K562 (cell line): ENCODE measurements at regions not wholly inside any gene's neighbourhood (a gene's known extent, or its start where the extent isn't known, plus 50 kb on each side); places are given as distances from the start of the nearest gene placed in this dataset.

Experiments used
- ATAC-seq: fragments of 200-7000 bp; cut with Tn5 transposase; 3 replicates; pipeline ENCODE4 v1.9.1; 2020; ENCODE audit warnings: moderate library complexity
- BruUV-seq: library from RNA; stranded (reverse); fragments of 400-500 nt; replicated peaks from 2 replicates; lab custom pipeline; 2021; lab: Mats Ljungman, UMichigan
- CTCF ChIA-PET: fragments of 300-600 bp; formaldehyde crosslinking; extraction: SDS; loops from one replicate; lab custom pipeline; 2021; ENCODE audit warnings: low intra/inter-chr PET ratio; lab: Yijun Ruan, JAX
- POLR2A ChIA-PET: fragments of 300-600, 350-650 bp; sonication (Branson Sonifier 250); formaldehyde crosslinking; extraction: SDS; loops from one replicate; lab custom pipeline; 2021; ENCODE audit warnings: antibody characterized with exemption, inconsistent platforms; lab: Yijun Ruan, JAX
- DNase-seq, 4 experiments: peaks; one replicate each; pipeline versions ENCODE4 v3.0.0 to v3.0.0-alpha.2; 2011 to 2018; ENCODE audit warnings: low spot score in 3 of 4, mixed read lengths in 3 of 4; ENCODE audit errors: extremely low read depth in 1 of 4
- FAIRE-seq: peaks from 2 replicates; lab custom pipeline; 2011; peaks lifted over from hg19 to GRCh38; lab: Jason Lieb, UNC
- H2AFZ ChIP-seq: 2 replicates; pipeline ENCODE4 v1.6.0; 2011; ENCODE audit warnings: low read depth, low read length, control low read depth, inconsistent platforms
- H3K27ac ChIP-seq: fragments of 200-600 bp; 3 replicates; pipeline ENCODE4 v1.8.0; 2011; ENCODE audit warnings: low read depth, mild to moderate bottlenecking, control low read depth, inconsistent platforms, low read length, moderate library complexity, mixed read lengths; ENCODE audit errors: extremely low read depth
- H3K27me3 ChIP-seq, 2 experiments: fragments of 300-600 bp in 1 of 2; 2 replicates in 1 of 2; 3 replicates in 1 of 2; pipeline versions ENCODE4 v1.6.0 to v1.8.0; 2011; ENCODE audit warnings: inconsistent platforms in 2 of 2, low read length in 2 of 2, mild to moderate bottlenecking in 1 of 2, mixed read lengths in 1 of 2, moderate library complexity in 1 of 2; ENCODE audit not compliant: control insufficient read depth in 2 of 2, insufficient read depth in 2 of 2
- H3K36me3 ChIP-seq: fragments of 300-600 bp; 3 replicates; pipeline ENCODE4 v1.8.0; 2011; ENCODE audit warnings: mild to moderate bottlenecking, low read length, inconsistent platforms; ENCODE audit not compliant: control insufficient read depth, insufficient read depth
- H3K4me1 ChIP-seq, 2 experiments: fragments of 200-600 bp in 1 of 2; replicated peaks in 1 of 2; 2 replicates in 1 of 2; 3 replicates in 1 of 2; pipeline versions ENCODE4 v1.5.1 to v1.8.0; 2011; ENCODE audit warnings: inconsistent platforms in 2 of 2, low read length in 2 of 2, mild to moderate bottlenecking in 1 of 2, mixed read lengths in 1 of 2, moderate library complexity in 1 of 2; ENCODE audit not compliant: control insufficient read depth in 2 of 2, insufficient read depth in 2 of 2
- H3K4me2 ChIP-seq: 2 replicates; pipeline ENCODE4 v1.6.1; 2011; ENCODE audit warnings: low read length, control low read depth, inconsistent platforms, mixed read lengths; ENCODE audit not compliant: insufficient read depth
- H3K4me3 ChIP-seq: fragments of 200-600 bp; sonication (generic), shearing (Covaris generic); 2 replicates; pipeline ENCODE4 v1.5.1; 2016; ENCODE audit warnings: control low read depth, inconsistent platforms
- H3K79me2 ChIP-seq: fragments of 200-600 bp; 3 replicates; pipeline ENCODE4 v1.8.0; 2011; ENCODE audit warnings: low read length, inconsistent platforms; ENCODE audit not compliant: control insufficient read depth, insufficient read depth
- H3K9ac ChIP-seq, 2 experiments: 2 replicates each; pipeline versions ENCODE4 v1.6.0 to v1.6.1; 2011; ENCODE audit warnings: low read depth in 2 of 2, low read length in 2 of 2, control low read depth in 1 of 2, inconsistent platforms in 1 of 2, mild to moderate bottlenecking in 1 of 2, mixed read lengths in 1 of 2; ENCODE audit not compliant: insufficient read depth in 1 of 2
- H3K9me1 ChIP-seq: one replicate; pipeline ENCODE4 v1.6.0; 2011; ENCODE audit warnings: inconsistent platforms, mild to moderate bottlenecking, low read length, moderate library complexity; ENCODE audit not compliant: control insufficient read depth, insufficient read depth
- H3K9me3 ChIP-seq: replicated peaks from 2 replicates; pipeline ENCODE4 v1.5.1; 2011; ENCODE audit warnings: low read depth, low read length, inconsistent platforms; ENCODE audit not compliant: control insufficient read depth, insufficient read depth
- H4K20me1 ChIP-seq: replicated peaks from 2 replicates; pipeline ENCODE4 v1.6.1; 2011; ENCODE audit warnings: low read length, inconsistent platforms, mixed read lengths; ENCODE audit not compliant: control insufficient read depth, insufficient read depth
- CAMTA2 ChIP-seq: fragments of 250-450 bp; sonication (Bioruptor Pico); conservative IDR thresholded peaks from 2 replicates; pipeline ENCODE4 v1.5.1; 2022
- KHSRP ChIP-seq: fragments of 450-650 bp; IDR thresholded peaks from 2 replicates; pipeline ENCODE4 v1.6.1; 2017
- PURB ChIP-seq: sonication (generic); formaldehyde crosslinking; IDR thresholded peaks from 2 replicates; pipeline ENCODE4 v1.9.0; 2021; ENCODE audit warnings: low read depth, mild to moderate bottlenecking, missing genetic modification reagents
- SMAD1 ChIP-seq: fragments of 150-350 bp; IDR thresholded peaks from 2 replicates; pipeline ENCODE4 v1.6.1; 2014; ENCODE audit warnings: low read length, low read depth; ENCODE audit not compliant: partially characterized antibody
- SMARCB1 ChIP-seq: IDR thresholded peaks from 2 replicates; pipeline ENCODE4 v1.6.1; 2011; ENCODE audit warnings: improper control_type of control experiment, low read depth; ENCODE audit not compliant: insufficient read length
- SREBF1 ChIP-seq: fragments of 150-350 bp; IDR thresholded peaks from 2 replicates; pipeline ENCODE4 v1.6.1; 2014; ENCODE audit warnings: antibody characterized with exemption, low read depth, low read length, borderline replicate concordance
- TAF9B ChIP-seq: fragments of 450-650 bp; IDR thresholded peaks from 2 replicates; pipeline ENCODE4 v1.6.1; 2018; ENCODE audit warnings: mild to moderate bottlenecking; ENCODE audit not compliant: partially characterized antibody
- TFE3 ChIP-seq: fragments of 450-650 bp; formaldehyde crosslinking; IDR thresholded peaks from 2 replicates; pipeline ENCODE4 v1.4.0; 2020; ENCODE audit warnings: mild to moderate bottlenecking, mixed read lengths
- USF1 ChIP-seq: sonication (generic); formaldehyde crosslinking; IDR thresholded peaks from 2 replicates; pipeline ENCODE4 v1.9.0; 2022; ENCODE audit warnings: mild to moderate bottlenecking, missing genetic modification reagents
- ZBTB34 ChIP-seq: fragments of 250-450 bp; sonication (Bioruptor Pico); IDR thresholded peaks from 2 replicates; pipeline ENCODE4 v1.8.0; 2021; ENCODE audit warnings: mild to moderate bottlenecking, moderate library complexity
- ZNF184 ChIP-seq: sonication (generic); formaldehyde crosslinking; IDR thresholded peaks from 2 replicates; pipeline ENCODE4 v1.5.0; 2020; ENCODE audit warnings: missing genetic modification reagents
- ZNF354B ChIP-seq: fragments of 250-450 bp; sonication (Bioruptor Pico); IDR thresholded peaks from 2 replicates; pipeline ENCODE4 v1.4.0; 2020
- WGBS: fragments of 100-300 bp; shearing (Covaris generic); methylation state at CpG from one replicate; pipeline ENCODE4 v1.1.6; 2016; ENCODE audit warnings: low coverage, mixed read lengths; ENCODE audit not compliant: insufficient coverage; ENCODE audit errors: missing lambda C conversion rate; 5-methylcytosine and 5-hydroxymethylcytosine counted together
- in situ Hi-C: fragments of 300-500 bp; cut with MboI; formaldehyde crosslinking; loops from 4 replicates; pipeline ENCODE4 v1.15.0; 2018; ENCODE audit warnings: inconsistent platforms, mixed read lengths
- intact Hi-C: fragments of 100-400 bp; cut with micrococcal nuclease; formaldehyde crosslinking; loops from 2 replicates; pipeline ENCODE4 v1.14.2; 2022

GRCh38 chr20:61055180-61056010, 196.7 kb upstream of the CDH4 start:
- no peak for DNase-seq
- in situ Hi-C loops = no loop called here

GRCh38 chr20:61056116-61056515, 195.9 kb upstream of the CDH4 start:
- H3K4me2 ChIP-seq = no peak overlapping the region
- no peak overlapping the region for H3K9ac ChIP-seq
- DNase-seq (no peak), ATAC-seq (no peak), FAIRE-seq (no peak)
- ChIA-PET POLR2A (no interaction called here), CTCF (no interaction called here)
- H4K20me1 ChIP-seq = no peaks in the 10 kb centered on the region
- H2AFZ ChIP-seq = no peak overlapping the region
- H3K27ac ChIP-seq = no peak overlapping the region
- intact Hi-C loops (no loop called here), in situ Hi-C loops (no loop called here)
- no peak overlapping the region for H3K4me3 ChIP-seq
- no peaks in the 10 kb centered on the region for H3K4me1 ChIP-seq
- no peaks in the 10 kb centered on the region for H3K9me3 ChIP-seq
- peaks cover 0 to 24% of the 10 kb centered on the region in 2 experiments; a peak in 2 of 5 replicates for H3K27me3 ChIP-seq
- no peaks in the 10 kb centered on the region for H3K79me2 ChIP-seq
- no peaks in the 10 kb centered on the region for H3K36me3 ChIP-seq
- no TSS peak for BruUV-seq
- WGBS = 0% methylated on average over 10 of the region's 10 CpGs
- H3K9me1 ChIP-seq = no peaks in the 10 kb centered on the region
- TF ChIP-seq SREBF1 (no peak), ZNF354B (CRISPR knock-in tag) (no peak), USF1 (no peak), SMARCB1 (no peak), KHSRP (no peak), CAMTA2 (CRISPR knock-in tag) (no peak), ZNF184 (CRISPR knock-in tag) (no peak), TFE3 (CRISPR knock-in tag) (no peak), SMAD1 (no peak), ZBTB34 (no peak), PURB (no peak)

More at GRCh38 chr20:61055180-61056010, 196.7 kb upstream of the CDH4 start:
- Histone ChIP-seq H2AFZ (no peak overlapping the region), H3K4me3 (no peak overlapping the region), H3K27ac (no peak overlapping the region), H3K4me2 (no peak overlapping the region), H3K9me1 (no peaks in the 10 kb centered on the region), H3K36me3 (no peaks in the 10 kb centered on the region), H3K9me3 (no peaks in the 10 kb centered on the region), H3K27me3 (peaks cover 0 to 24% of the 10 kb centered on the region in 2 experiments; a peak in 2 of 5 replicates), H3K9ac (no peak overlapping the region; a peak in 1 of 4 replicates), H4K20me1 (no peaks in the 10 kb centered on the region)
- ChIA-PET CTCF (no interaction called here), POLR2A (no interaction called here)
- ATAC-seq (no peak), FAIRE-seq (no peak)
- no TSS peak for BruUV-seq
- TF ChIP-seq TAF9B = no peak
- TF ChIP-seq, all 486 proteins: peak for 0
- H3K79me2 ChIP-seq = no peaks in the 10 kb centered on the region
- intact Hi-C loops = no loop called here
- H3K4me1 ChIP-seq = no peaks in the 10 kb centered on the region
- WGBS = 2% methylated on average over 14 of the region's 14 CpGs
